Trophoblast cell (in vitro differentiated cells and primary cell): ENCODE measurements at regions not wholly inside any gene's neighbourhood (a gene's known extent, or its start where the extent isn't known, plus 50 kb on each side); places are given as distances from the start of the nearest gene placed in this dataset.

ENCODE experiments used
- DNase-seq, 2 donors: peaks; one replicate each; pipeline ENCODE4 v3.0.0-alpha.2; 2016
- H2AFZ ChIP-seq: 2 replicates; pipeline ENCODE4 v1.6.1; 2013; ENCODE audit warnings: low read length, moderate library complexity, mild to moderate bottlenecking; ENCODE audit not compliant: insufficient read depth, poor library complexity
- H2AK5ac ChIP-seq: 2 replicates; pipeline ENCODE4 v1.6.1; 2013; ENCODE audit warnings: mild to moderate bottlenecking, low read length
- H2BK120ac ChIP-seq: 2 replicates; pipeline ENCODE4 v1.6.1; 2013; ENCODE audit warnings: low read length, mild to moderate bottlenecking, moderate library complexity; ENCODE audit not compliant: insufficient read depth, poor library complexity
- H2BK12ac ChIP-seq: 2 replicates; pipeline ENCODE4 v1.6.1; 2013; ENCODE audit warnings: mild to moderate bottlenecking, low read length, moderate library complexity
- H2BK5ac ChIP-seq: 2 replicates; pipeline ENCODE4 v1.6.1; 2013; ENCODE audit warnings: low read length, low read depth, moderate library complexity, mild to moderate bottlenecking; ENCODE audit not compliant: poor library complexity
- H3K14ac ChIP-seq: 2 replicates; pipeline ENCODE4 v1.6.1; 2013; ENCODE audit warnings: mild to moderate bottlenecking, low read length
- H3K18ac ChIP-seq: 2 replicates; pipeline ENCODE4 v1.6.1; 2013; ENCODE audit warnings: mild to moderate bottlenecking, low read length
- H3K23ac ChIP-seq: 2 replicates; pipeline ENCODE4 v1.6.1; 2013; ENCODE audit warnings: low read length
- H3K27ac ChIP-seq: 2 replicates; pipeline ENCODE4 v1.5.1; 2013; ENCODE audit warnings: low read depth, mild to moderate bottlenecking, inconsistent platforms, low read length, moderate library complexity
- H3K27me3 ChIP-seq: 2 replicates; pipeline ENCODE4 v1.6.1; 2013; ENCODE audit warnings: inconsistent platforms, mild to moderate bottlenecking, low read length, moderate library complexity; ENCODE audit not compliant: insufficient read depth
- H3K36me3 ChIP-seq, 2 experiments: 1 replicate in 1 of 2; 2 replicates in 1 of 2; pipeline ENCODE4 v1.6.1; 2013; ENCODE audit warnings: low read length in 2 of 2, mild to moderate bottlenecking in 2 of 2, moderate library complexity in 1 of 2; ENCODE audit not compliant: insufficient read depth in 2 of 2, control insufficient read depth in 1 of 2
- H3K4ac ChIP-seq: 2 replicates; pipeline ENCODE4 v1.6.1; 2013; ENCODE audit warnings: low read depth, mild to moderate bottlenecking, low read length, moderate library complexity
- H3K4me1 ChIP-seq, 2 experiments: 1 replicate in 1 of 2; 2 replicates in 1 of 2; pipeline ENCODE4 v1.6.1; 2013; ENCODE audit warnings: low read length in 2 of 2, mild to moderate bottlenecking in 2 of 2, moderate library complexity in 1 of 2; ENCODE audit not compliant: insufficient read depth in 2 of 2, control insufficient read depth in 1 of 2
- H3K4me2 ChIP-seq: 2 replicates; pipeline ENCODE4 v1.6.1; 2013; ENCODE audit warnings: inconsistent platforms, mild to moderate bottlenecking, low read length, moderate library complexity
- H3K4me3 ChIP-seq: 2 replicates; pipeline ENCODE4 v1.5.1; 2013; ENCODE audit warnings: mild to moderate bottlenecking, low read depth, low read length, inconsistent platforms
- H3K79me1 ChIP-seq: one replicate; pipeline ENCODE4 v1.6.1; 2013; ENCODE audit warnings: low read length
- H3K79me2 ChIP-seq: 2 replicates; pipeline ENCODE4 v1.6.1; 2013; ENCODE audit warnings: low read length, mild to moderate bottlenecking; ENCODE audit not compliant: control insufficient read depth, insufficient read depth, poor library complexity
- H3K9ac ChIP-seq: 2 replicates; pipeline ENCODE4 v1.6.1; 2013; ENCODE audit warnings: mild to moderate bottlenecking, low read length
- H3K9me3 ChIP-seq: 2 replicates; pipeline ENCODE4 v1.6.1; 2013; ENCODE audit warnings: low read depth, mild to moderate bottlenecking, control low read depth, inconsistent platforms, low read length; ENCODE audit not compliant: insufficient read depth
- H4K12ac ChIP-seq: 2 replicates; pipeline ENCODE4 v1.6.1; 2013; ENCODE audit warnings: low read depth, mild to moderate bottlenecking, low read length, moderate library complexity
- H4K8ac ChIP-seq: 2 replicates; pipeline ENCODE4 v1.6.1; 2013; ENCODE audit warnings: low read depth, mild to moderate bottlenecking, low read length, moderate library complexity
- H4K91ac ChIP-seq: one replicate; pipeline ENCODE4 v1.6.1; 2013; ENCODE audit warnings: low read depth, mild to moderate bottlenecking, low read length, moderate library complexity
- WGBS: extraction: QIAGEN DNeasy Blood & Tissue Kit; methylation state at CpG from one replicate; pipeline ENCODE4 v1.1.7; 2013; ENCODE audit warnings: missing lambda C conversion rate; ENCODE audit not compliant: insufficient read length, insufficient coverage; ENCODE audit errors: extremely low coverage; 5-methylcytosine and 5-hydroxymethylcytosine counted together

DNA sequence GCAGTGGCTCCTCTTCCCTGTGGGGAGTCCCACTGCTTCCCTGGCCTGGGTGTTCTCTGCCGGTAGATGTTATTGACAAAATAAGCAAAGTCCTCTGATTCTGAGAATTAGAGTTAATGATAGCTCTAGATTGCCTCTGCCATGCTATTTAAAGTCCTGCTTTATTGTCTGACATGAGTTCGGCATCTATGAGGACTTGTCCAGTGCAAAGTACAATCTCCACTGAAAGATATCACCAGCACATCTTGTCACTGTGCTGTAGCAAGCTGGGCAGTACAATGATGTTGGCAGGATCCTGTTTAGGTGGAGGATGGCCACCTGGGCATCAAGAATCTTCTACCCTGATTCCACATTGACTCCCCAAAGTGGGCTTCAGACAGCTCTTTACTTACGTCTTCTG is 54.0 kb upstream of the ATP5PO start:
- H3K4me1 ChIP-seq = peaks cover 0 to 6% of the 10 kb centered on the region in 2 experiments
- peaks cover 0 to 2% of the 10 kb centered on the region in 2 experiments for H3K36me3 ChIP-seq
- no CpG with 5 or more reads among the region's 3 CpGs for WGBS
- no peak overlapping the region for H2BK5ac ChIP-seq
- no peak overlapping the region for H2AK5ac ChIP-seq
- no peaks in the 10 kb centered on the region for H3K9me3 ChIP-seq
- H3K79me2 ChIP-seq = no peaks in the 10 kb centered on the region
- no peak overlapping the region for H2BK120ac ChIP-seq
- no peaks in the 10 kb centered on the region for H3K27me3 ChIP-seq
- H3K14ac ChIP-seq = no peak overlapping the region
- no peak overlapping the region for H3K18ac ChIP-seq
- H4K8ac ChIP-seq = no peak overlapping the region
- H2BK12ac ChIP-seq = no peak overlapping the region
- no peak overlapping the region for H3K4ac ChIP-seq
- no peak overlapping the region for H3K27ac ChIP-seq
- no peak for DNase-seq
- H3K9ac ChIP-seq = no peak overlapping the region
- no peak overlapping the region for H3K4me2 ChIP-seq
- H4K91ac ChIP-seq = no peak overlapping the region
- H3K4me3 ChIP-seq = no peak overlapping the region
- no peaks in the 10 kb centered on the region for H3K79me1 ChIP-seq
- H4K12ac ChIP-seq = no peak overlapping the region
- no peak overlapping the region for H2AFZ ChIP-seq
- no peak overlapping the region for H3K23ac ChIP-seq

DNA sequence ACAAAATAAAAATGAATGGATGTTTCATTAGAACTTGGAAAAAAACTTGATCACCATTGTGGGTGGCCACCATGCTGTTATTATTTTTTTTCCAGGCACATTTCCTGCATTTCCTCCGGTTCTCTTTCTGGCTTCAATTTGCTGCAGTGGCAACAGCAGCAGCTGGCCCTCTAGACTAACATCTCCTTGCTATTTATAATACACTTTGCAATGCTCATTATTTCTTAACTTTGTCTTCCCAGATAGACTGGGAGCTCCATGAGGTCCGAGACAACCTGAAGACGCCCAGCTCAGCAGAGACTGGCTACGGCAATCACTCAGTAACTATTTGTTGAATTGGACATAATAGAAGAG is 53.4 kb upstream of the ATP5PO start:
- no peaks in the 10 kb centered on the region for H3K9me3 ChIP-seq
- H3K36me3 ChIP-seq = peaks cover 0 to 2% of the 10 kb centered on the region in 2 experiments
- H2AFZ ChIP-seq = no peak overlapping the region
- H3K14ac ChIP-seq = no peak overlapping the region
- no peak overlapping the region for H2AK5ac ChIP-seq
- H4K8ac ChIP-seq = no peak overlapping the region
- H3K23ac ChIP-seq = no peak overlapping the region
- no peak overlapping the region for H4K91ac ChIP-seq
- H3K27ac ChIP-seq = no peak overlapping the region
- WGBS = no CpG with 5 or more reads among the region's 4 CpGs
- H3K4me2 ChIP-seq = no peak overlapping the region
- no peak for DNase-seq
- H2BK5ac ChIP-seq = no peak overlapping the region
- no peaks in the 10 kb centered on the region for H3K79me2 ChIP-seq
- H3K27me3 ChIP-seq = no peaks in the 10 kb centered on the region
- no peak overlapping the region for H4K12ac ChIP-seq
- H3K9ac ChIP-seq = no peak overlapping the region
- H3K18ac ChIP-seq = no peak overlapping the region
- peaks cover 0 to 6% of the 10 kb centered on the region in 2 experiments for H3K4me1 ChIP-seq
- H3K4me3 ChIP-seq = no peak overlapping the region
- H2BK12ac ChIP-seq = no peak overlapping the region
- no peak overlapping the region for H3K4ac ChIP-seq
- H2BK120ac ChIP-seq = no peak overlapping the region
- no peaks in the 10 kb centered on the region for H3K79me1 ChIP-seq

DNA sequence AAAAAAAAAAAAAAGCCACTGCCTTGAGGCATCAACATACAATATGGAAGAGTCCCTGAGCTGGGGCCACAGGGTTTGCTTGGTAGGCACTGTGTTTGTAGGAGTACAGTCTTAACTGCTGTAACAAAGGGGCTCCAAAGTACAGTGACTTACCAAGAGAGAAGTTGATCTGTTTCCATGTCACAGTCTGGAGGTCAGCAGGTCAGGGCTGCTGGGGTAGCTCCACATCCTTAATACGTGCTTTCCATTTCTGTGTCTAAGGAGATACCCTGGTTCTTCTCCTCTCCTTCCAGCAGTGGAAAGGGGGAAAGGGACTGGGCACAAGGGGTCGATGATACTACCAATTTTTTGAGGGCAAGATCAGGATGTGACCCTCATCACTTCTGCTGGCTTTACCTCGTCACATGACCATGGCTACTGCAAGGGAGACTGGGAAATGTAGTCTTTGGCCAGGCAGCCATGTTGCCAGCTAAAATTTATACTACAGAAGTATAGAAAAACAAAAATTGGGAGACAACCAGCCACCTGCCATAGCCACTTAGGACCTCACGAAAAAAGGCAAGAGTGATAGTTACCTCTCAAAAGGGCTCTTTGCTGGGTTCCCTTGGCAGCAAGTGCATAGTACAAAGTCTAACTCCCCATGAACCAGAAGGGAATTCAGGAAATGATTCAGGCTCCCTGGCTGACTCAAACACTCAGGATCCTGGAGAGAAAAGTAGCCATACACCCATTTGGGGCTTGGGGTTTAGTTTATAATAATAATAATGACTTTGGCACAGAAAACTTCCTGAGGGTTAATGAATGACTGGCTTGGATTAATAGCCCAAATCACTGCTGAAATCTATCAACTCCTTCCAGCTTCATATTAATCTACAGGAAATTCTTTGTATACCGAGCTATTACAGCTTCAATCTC is 52.7 kb upstream of the ATP5PO start:
- Histone ChIP-seq H4K12ac (no peak overlapping the region), H3K36me3 (peaks cover 0 to 2% of the 10 kb centered on the region in 2 experiments), H3K14ac (no peak overlapping the region), H3K79me2 (no peaks in the 10 kb centered on the region), H4K91ac (peak overlapping the region; percentile 5), H3K4me2 (no peak overlapping the region), H3K4me3 (no peak overlapping the region), H3K23ac (no peak overlapping the region), H2AK5ac (no peak overlapping the region), H2BK5ac (no peak overlapping the region), H3K27ac (no peak overlapping the region), H3K9ac (no peak overlapping the region), H3K4me1 (peaks cover 0 to 6% of the 10 kb centered on the region in 2 experiments), H2BK120ac (no peak overlapping the region), H3K4ac (no peak overlapping the region), H3K18ac (no peak overlapping the region), H3K79me1 (no peaks in the 10 kb centered on the region), H3K9me3 (no peaks in the 10 kb centered on the region), H3K27me3 (no peaks in the 10 kb centered on the region), H2AFZ (peak overlapping the region; percentile 50), H4K8ac (peak overlapping the region; percentile 48), H2BK12ac (peak overlapping the region; percentile 54)
- WGBS = no CpG with 5 or more reads among the region's 5 CpGs
- no peak for DNase-seq

DNA sequence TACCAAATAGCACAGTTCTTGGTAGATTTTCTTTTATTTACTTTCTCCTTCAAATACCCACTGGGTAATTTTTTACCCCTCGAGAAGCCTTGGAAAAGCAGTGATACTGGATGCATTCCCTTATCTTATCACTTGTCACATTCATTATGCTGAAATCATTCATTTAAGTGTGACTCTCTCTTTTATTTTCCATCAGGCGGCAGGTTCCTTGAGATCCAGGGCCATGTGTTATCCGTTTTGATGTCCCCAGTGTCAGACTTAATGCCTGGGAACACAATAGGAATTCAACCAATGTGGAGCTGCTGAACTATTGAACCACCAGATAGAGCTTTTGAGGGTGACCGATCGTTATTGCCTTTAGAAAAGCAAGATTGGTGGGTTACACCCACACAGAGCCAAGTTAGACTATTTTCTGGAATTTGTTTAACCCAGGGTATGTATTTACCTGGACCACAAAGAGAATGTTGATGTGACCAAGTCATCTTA is 51.5 kb upstream of the ATP5PO start:
- Histone ChIP-seq H3K36me3 (peaks cover 0 to 2% of the 10 kb centered on the region in 2 experiments), H3K18ac (no peak overlapping the region), H2BK120ac (no peak overlapping the region), H3K9me3 (no peaks in the 10 kb centered on the region), H3K27ac (no peak overlapping the region), H3K9ac (no peak overlapping the region), H3K79me1 (no peaks in the 10 kb centered on the region), H2BK12ac (no peak overlapping the region), H3K4me1 (peaks cover 0 to 6% of the 10 kb centered on the region in 2 experiments), H4K91ac (no peak overlapping the region), H3K4me2 (no peak overlapping the region), H3K79me2 (no peaks in the 10 kb centered on the region), H4K8ac (no peak overlapping the region), H4K12ac (no peak overlapping the region), H3K4ac (no peak overlapping the region), H3K4me3 (no peak overlapping the region), H3K27me3 (no peaks in the 10 kb centered on the region), H3K23ac (no peak overlapping the region), H2AK5ac (no peak overlapping the region), H2AFZ (no peak overlapping the region), H3K14ac (no peak overlapping the region), H2BK5ac (no peak overlapping the region)
- DNase-seq = no peak
- no CpG with 5 or more reads among the region's 5 CpGs for WGBS
